ENCODE measurements at regions not wholly inside any gene's neighbourhood (a gene's known extent, or its start where the extent isn't known, plus 50 kb on each side); places are given as distances from the start of the nearest gene placed in this dataset.

GRCh38 chr20:58071991-58072390 is 156.5 kb downstream of the ANKRD60 start:
- Histone ChIP-seq H3K36me3 (ENCODE audit: control insufficient read depth in 1 of 2, insufficient read depth in 2 of 2, low read length in 2 of 2) (no peaks in the 10 kb centered on the region), H2AFZ (ENCODE audit: low read depth, low read length, poor library complexity, severe bottlenecking) (no peak overlapping the region), H3K9me3 (ENCODE audit: control insufficient read depth in 1 of 2, insufficient read depth in 1 of 2, low read depth in 1 of 2, low read length in 2 of 2) (no peaks in the 10 kb centered on the region), H3K4me1 (ENCODE audit: control insufficient read depth in 1 of 2, insufficient read depth in 2 of 2, low read length in 2 of 2) (no peaks in the 10 kb centered on the region), H3K27me3 (ENCODE audit: insufficient read depth, low read length) (peaks cover 60% of the 10 kb centered on the region; the same call in 1 of the 2 replicates), H3K4me2 (ENCODE audit: low read length) (no peak overlapping the region), H3K9me2 (ENCODE audit: insufficient read depth) (no peaks in the 10 kb centered on the region), H3K79me2 (ENCODE audit: insufficient read depth, low read length) (no peaks in the 10 kb centered on the region), H3K9ac (ENCODE audit: low read length) (no peak overlapping the region), H3K4me3 (replicated peaks in 1 of 2; ENCODE audit: low read depth in 1 of 2, low read length in 2 of 2) (no peak overlapping the region), H3K27ac (ENCODE audit: low read depth, low read length) (no peak overlapping the region), H4K20me1 (ENCODE audit: insufficient read depth) (no peaks in the 10 kb centered on the region)
- no TSS peak for BruUV-seq (replicated peaks)
- CTCF ChIA-PET = no interaction called here
- intact Hi-C loops (cut with micrococcal nuclease) = no loop called here
- DNase-seq (ENCODE audit: low read depth, low spot score) = no peak
- RAD21 ChIA-PET (ENCODE audit: low non-redundant PET in 1 of 2, low total read pairs in 2 of 2, uncharacterized antibody in 2 of 2, unreplicated experiment in 2 of 2) = no interaction called here
- POLR2A ChIA-PET = no interaction called here
- ATAC-seq = no peak
- TF ChIP-seq, protein P1, sequence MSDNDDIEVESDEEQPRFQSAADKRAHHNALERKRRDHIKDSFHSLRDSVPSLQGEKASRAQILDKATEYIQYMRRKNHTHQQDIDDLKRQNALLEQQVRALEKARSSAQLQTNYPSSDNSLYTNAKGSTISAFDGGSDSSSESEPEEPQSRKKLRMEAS (IDR thresholded peaks at IDR 0.05) = no peak
- TF ChIP-seq EGR1 (IDR thresholded peaks at IDR 0.05; ENCODE audit: low read depth) (no peak), CEBPB (IDR thresholded peaks at IDR 0.05; ENCODE audit: low read depth) (no peak), ZNF274 (IDR thresholded peaks at IDR 0.05; ENCODE audit: low read depth, low read length) (no peak), SP1 (IDR thresholded peaks at IDR 0.05; ENCODE audit: low read depth) (no peak), ZBTB33 (IDR thresholded peaks at IDR 0.05; ENCODE audit: extremely low read depth, insufficient replicate concordance, low read length) (no peak), CTCF (IDR thresholded peaks at IDR 0.05 in 2 of 3, conservative IDR thresholded peaks at IDR 0.05 in 1 of 3; ENCODE audit: borderline replicate concordance in 1 of 3, insufficient read depth in 1 of 3, low read depth in 2 of 3, low read length in 2 of 3) (no peak), POLR2AphosphoS5 (IDR thresholded peaks at IDR 0.05; ENCODE audit: low read depth, low read length) (no peak), ZFX (IDR thresholded peaks at IDR 0.05) (no peak), POLR2A (IDR thresholded peaks at IDR 0.05; ENCODE audit: borderline replicate concordance, extremely low read depth, insufficient read depth, insufficient read length) (no peak)

All from HCT116 (cell line).